WTC11 (cell line): ENCODE measurements at regions not wholly inside any gene's neighbourhood (a gene's known extent, or its start where the extent isn't known, plus 50 kb on each side); places are given as distances from the start of the nearest gene placed in this dataset.

Experiments used
- CREB1 ChIP-seq: sonication (generic); formaldehyde crosslinking; IDR thresholded peaks from 2 replicates; pipeline ENCODE4 v1.8.0; 2023; ENCODE audit warnings: mild to moderate bottlenecking, missing genetic modification reagents
- CTCF ChIP-seq: fragments of 200-600 bp; IDR thresholded peaks from 2 replicates; pipeline ENCODE4 v1.8.0; 2022; ENCODE audit warnings: antibody characterized with exemption
- MXD4 ChIP-seq: fragments of 250-450 bp; sonication (Bioruptor Pico); IDR thresholded peaks from 2 replicates; pipeline ENCODE4 v1.8.0; 2021; ENCODE audit warnings: mild to moderate bottlenecking, moderate library complexity, borderline replicate concordance
- NFE2L1 ChIP-seq: sonication (generic); formaldehyde crosslinking; IDR thresholded peaks from 2 replicates; pipeline ENCODE4 v1.8.1; 2023; ENCODE audit warnings: missing genetic modification reagents
- STAT6 ChIP-seq: sonication (generic); formaldehyde crosslinking; conservative IDR thresholded peaks from 2 replicates; pipeline ENCODE4 v1.8.1; 2023; ENCODE audit warnings: mild to moderate bottlenecking, low read depth, missing genetic modification reagents, moderate library complexity
- TEAD4 ChIP-seq: sonication (generic); formaldehyde crosslinking; IDR thresholded peaks from 2 replicates; pipeline ENCODE4 v1.8.0; 2022; ENCODE audit warnings: mild to moderate bottlenecking, missing genetic modification reagents
- USF1 ChIP-seq: sonication (generic); formaldehyde crosslinking; IDR thresholded peaks from 2 replicates; pipeline ENCODE4 v1.8.0; 2022; ENCODE audit warnings: mild to moderate bottlenecking, missing genetic modification reagents
- USF2 ChIP-seq: sonication (generic); formaldehyde crosslinking; IDR thresholded peaks from 2 replicates; pipeline ENCODE4 v1.8.1; 2023; ENCODE audit warnings: mild to moderate bottlenecking, missing genetic modification reagents, moderate library complexity
- ZBTB43 ChIP-seq: sonication (generic); formaldehyde crosslinking; IDR thresholded peaks from 2 replicates; pipeline ENCODE4 v1.8.1; 2023; ENCODE audit warnings: mild to moderate bottlenecking, missing genetic modification reagents
- ZNF121 ChIP-seq: sonication (generic); formaldehyde crosslinking; IDR thresholded peaks from 2 replicates; pipeline ENCODE4 v1.8.0; 2023; ENCODE audit warnings: missing genetic modification reagents
- ZNF416 ChIP-seq: fragments of 250-450 bp; sonication (Bioruptor Pico); IDR thresholded peaks from 2 replicates; pipeline ENCODE4 v1.9.0; 2021; ENCODE audit warnings: mild to moderate bottlenecking, inconsistent platforms

- TF ChIP-seq CTCF: no peak
- no peak for TF ChIP-seq USF1 (CRISPR knock-in tag)
- no peak for TF ChIP-seq ZNF416
- no peak for TF ChIP-seq NFE2L1 (CRISPR knock-in tag)
- no peak for TF ChIP-seq ZNF121 (CRISPR knock-in tag)
- no peak for TF ChIP-seq USF2 (CRISPR knock-in tag)
- TF ChIP-seq CREB1 (CRISPR knock-in tag): no peak
- no peak for TF ChIP-seq TEAD4 (CRISPR knock-in tag)
- no peak for TF ChIP-seq ZBTB43
- TF ChIP-seq MXD4 (CRISPR knock-in tag): no peak
- no peak for TF ChIP-seq STAT6 (CRISPR knock-in tag)
These were observed 1142.0 kb upstream of the PIK3C3 start for GRCh38 chr18:40812981-40813515.
